Body of pancreas (tissue), 4 donors: ENCODE measurements at regions not wholly inside any gene's neighbourhood (a gene's known extent, or its start where the extent isn't known, plus 50 kb on each side); places are given as distances from the start of the nearest gene placed in this dataset.

Source experiments
- ATAC-seq: fragments of 150-250 bp; one replicate; pipeline ENCODE4 v1.9.1; 2016
- DNase-seq, 4 donors: peaks; one replicate each; pipeline ENCODE4 v3.0.0-alpha.2; 2019
- H3K27ac ChIP-seq, 4 donors: fragments of 200-600 bp; sonication (generic); 1 replicate in 3 of 4; 2 replicates in 1 of 4; pipeline versions ENCODE4 v1.5.1 to v1.6.1; 2016 to 2019; ENCODE audit warnings: mild to moderate bottlenecking in 1 of 4, mixed read lengths in 1 of 4, moderate library complexity in 1 of 4
- H3K27me3 ChIP-seq, 2 donors: fragments of 200-600 bp; sonication (generic); one replicate each; pipeline ENCODE4 v1.6.0; 2016; ENCODE audit warnings: mild to moderate bottlenecking in 1 of 2
- H3K36me3 ChIP-seq, 2 donors: fragments of 200-600 bp; sonication (generic); replicated peaks in 1 of 2; 2 replicates each; pipeline ENCODE4 v1.5.1; 2016; ENCODE audit warnings: low read depth in 2 of 2; ENCODE audit not compliant: insufficient read depth in 1 of 2
- H3K4me1 ChIP-seq: fragments of 200-600 bp; sonication (generic); one replicate; pipeline ENCODE4 v1.6.0; 2016
- H3K4me3 ChIP-seq, 2 donors: fragments of 200-600 bp; sonication (generic); 1 replicate in 1 of 2; 2 replicates in 1 of 2; pipeline ENCODE4 v1.5.1; 2016 to 2019
- H3K9me3 ChIP-seq, 3 donors: fragments of 200-600 bp; sonication (generic); 1 replicate in 2 of 3; 2 replicates in 1 of 3; pipeline ENCODE4 v1.5.1; 2016
- POLR2A ChIP-seq, 3 donors: fragments of 450-650 bp; IDR thresholded peaks; one replicate each; pipeline ENCODE4 v1.6.1; 2016; ENCODE audit warnings: antibody characterized with exemption in 3 of 3, mild to moderate bottlenecking in 2 of 3
- WGBS, 2 donors: methylation state at CpG; one replicate each; pipeline ENCODE4 v1.1.5; 2017; 5-methylcytosine and 5-hydroxymethylcytosine counted together
- intact Hi-C: fragments of 100-400 bp; cut with DNase I; formaldehyde crosslinking; loops from one replicate; pipeline ENCODE4 v1.15.1; 2023
- TF ChIP-seq, protein P1 (sequence below), 7 experiments: fragments of 450-650 bp in 4 of 7; fragments of 200-600 bp in 3 of 7; sonication (generic) in 3 of 7; IDR thresholded peaks; one replicate each; pipeline ENCODE4 v1.5.1; 2016 to 2019; ENCODE audit warnings: antibody characterized with exemption in 7 of 7

GRCh38 chr3:117160176-117160575 lies 450.6 kb downstream of the TUSC7 start:
- Histone ChIP-seq H3K9me3 (no peaks in the 10 kb centered on the region), H3K36me3 (no peaks in the 10 kb centered on the region), H3K27ac (no peak overlapping the region), H3K27me3 (no peaks in the 10 kb centered on the region), H3K4me1 (no peaks in the 10 kb centered on the region), H3K4me3 (no peak overlapping the region)
- TF ChIP-seq, protein P1, sequence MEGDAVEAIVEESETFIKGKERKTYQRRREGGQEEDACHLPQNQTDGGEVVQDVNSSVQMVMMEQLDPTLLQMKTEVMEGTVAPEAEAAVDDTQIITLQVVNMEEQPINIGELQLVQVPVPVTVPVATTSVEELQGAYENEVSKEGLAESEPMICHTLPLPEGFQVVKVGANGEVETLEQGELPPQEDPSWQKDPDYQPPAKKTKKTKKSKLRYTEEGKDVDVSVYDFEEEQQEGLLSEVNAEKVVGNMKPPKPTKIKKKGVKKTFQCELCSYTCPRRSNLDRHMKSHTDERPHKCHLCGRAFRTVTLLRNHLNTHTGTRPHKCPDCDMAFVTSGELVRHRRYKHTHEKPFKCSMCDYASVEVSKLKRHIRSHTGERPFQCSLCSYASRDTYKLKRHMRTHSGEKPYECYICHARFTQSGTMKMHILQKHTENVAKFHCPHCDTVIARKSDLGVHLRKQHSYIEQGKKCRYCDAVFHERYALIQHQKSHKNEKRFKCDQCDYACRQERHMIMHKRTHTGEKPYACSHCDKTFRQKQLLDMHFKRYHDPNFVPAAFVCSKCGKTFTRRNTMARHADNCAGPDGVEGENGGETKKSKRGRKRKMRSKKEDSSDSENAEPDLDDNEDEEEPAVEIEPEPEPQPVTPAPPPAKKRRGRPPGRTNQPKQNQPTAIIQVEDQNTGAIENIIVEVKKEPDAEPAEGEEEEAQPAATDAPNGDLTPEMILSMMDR (IDR thresholded peaks at IDR 0.05): no peak
- no peak for TF ChIP-seq POLR2A (IDR thresholded peaks at IDR 0.05)
- intact Hi-C loops: no loop called here
- 54 to 71% methylated on average over 3 of the region's 3 CpGs for WGBS, 2 donors
- ATAC-seq: no peak
- no peak for DNase-seq

DNA sequence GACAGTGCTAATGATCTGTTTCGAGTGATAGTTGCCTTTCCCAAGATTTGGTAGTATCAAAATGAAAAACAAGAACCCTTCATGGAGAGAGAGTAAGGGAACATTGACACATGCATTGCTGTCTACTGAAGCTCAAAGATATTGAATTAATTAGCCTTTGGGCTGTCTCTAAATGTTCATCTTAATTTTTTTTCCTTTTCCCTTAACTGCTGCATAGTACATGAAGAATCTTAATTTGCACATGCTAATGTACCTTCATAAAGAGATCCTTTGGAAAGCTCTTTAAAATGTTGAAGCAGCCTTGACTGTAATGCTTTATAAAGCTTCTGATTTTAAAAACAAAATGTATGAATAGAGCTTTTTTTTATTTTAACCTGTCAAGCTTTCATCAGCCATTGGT lies 452.2 kb downstream of the TUSC7 start:
- ATAC-seq (no peak), DNase-seq (no peak)
- Histone ChIP-seq H3K9me3 (no peaks in the 10 kb centered on the region), H3K36me3 (no peaks in the 10 kb centered on the region), H3K27ac (no peak overlapping the region), H3K4me1 (no peaks in the 10 kb centered on the region), H3K27me3 (no peaks in the 10 kb centered on the region), H3K4me3 (no peak overlapping the region)
- TF ChIP-seq, protein P1 (IDR thresholded peaks at IDR 0.05): no peak
- TF ChIP-seq POLR2A (IDR thresholded peaks at IDR 0.05): no peak
- intact Hi-C loops: no loop called here
- 42 to 96% methylated on average over 1 of the region's 1 CpG for WGBS, 2 donors

DNA sequence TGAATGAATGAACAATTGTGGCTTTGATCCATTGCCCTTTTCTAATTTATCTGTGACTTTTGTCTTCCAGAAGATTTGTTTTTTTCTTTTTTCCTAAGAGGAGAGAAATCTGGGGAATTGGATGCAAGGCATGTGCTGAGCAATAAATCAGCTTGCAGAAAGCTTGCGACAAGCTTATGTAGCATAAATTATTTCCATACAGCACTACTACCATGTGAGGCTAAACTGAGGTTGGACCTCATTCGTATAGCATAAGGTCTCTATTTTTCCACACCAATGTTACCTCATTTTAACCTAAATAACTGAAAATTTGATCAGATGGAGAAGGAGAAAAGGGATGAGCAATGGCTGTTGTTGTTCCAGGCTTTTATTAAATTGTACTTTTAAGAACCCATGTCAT lies 455.6 kb downstream of the TUSC7 start:
- WGBS, 2 donors: 76 to 85% methylated on average over 2 of the region's 2 CpGs
- Histone ChIP-seq H3K27ac (no peak overlapping the region), H3K4me1 (no peaks in the 10 kb centered on the region), H3K27me3 (no peaks in the 10 kb centered on the region), H3K9me3 (no peaks in the 10 kb centered on the region), H3K4me3 (no peak overlapping the region), H3K36me3 (no peaks in the 10 kb centered on the region)
- DNase-seq (no peak), ATAC-seq (no peak)
- TF ChIP-seq, protein P1 (IDR thresholded peaks at IDR 0.05): no peak
- TF ChIP-seq POLR2A (IDR thresholded peaks at IDR 0.05): no peak
- intact Hi-C loops: no loop called here

DNA sequence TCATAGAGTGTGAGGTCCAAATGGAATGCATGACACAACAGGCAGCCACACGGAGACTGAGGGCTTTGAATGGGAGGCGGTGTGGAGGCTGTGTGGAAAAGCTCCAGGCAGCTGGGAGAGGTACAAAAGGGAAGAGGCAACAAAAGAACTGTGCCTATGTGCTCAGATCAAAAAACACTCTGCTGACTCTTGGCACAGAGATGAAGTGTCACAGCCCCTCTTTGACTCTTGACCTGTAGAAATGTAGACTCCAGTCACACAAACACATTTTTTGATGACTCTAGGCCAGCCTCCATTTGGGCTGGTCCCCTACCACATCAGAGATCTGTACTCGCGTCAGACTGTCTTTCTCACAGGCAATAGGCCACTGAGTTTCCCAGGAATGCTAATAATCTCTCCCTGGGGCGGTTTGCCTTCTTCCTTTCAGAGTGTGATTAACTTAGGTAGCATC lies 456.0 kb downstream of the TUSC7 start:
- Histone ChIP-seq H3K4me1 (no peaks in the 10 kb centered on the region), H3K27me3 (no peaks in the 10 kb centered on the region), H3K9me3 (no peaks in the 10 kb centered on the region), H3K36me3 (no peaks in the 10 kb centered on the region), H3K27ac (no peak overlapping the region), H3K4me3 (no peak overlapping the region)
- no peak for DNase-seq
- WGBS, 2 donors: 74 to 75% methylated on average over 5 of the region's 5 CpGs
- no peak for TF ChIP-seq POLR2A (IDR thresholded peaks at IDR 0.05)
- TF ChIP-seq, protein P1 (IDR thresholded peaks at IDR 0.05): no peak
- intact Hi-C loops: no loop called here
- no peak for ATAC-seq

DNA sequence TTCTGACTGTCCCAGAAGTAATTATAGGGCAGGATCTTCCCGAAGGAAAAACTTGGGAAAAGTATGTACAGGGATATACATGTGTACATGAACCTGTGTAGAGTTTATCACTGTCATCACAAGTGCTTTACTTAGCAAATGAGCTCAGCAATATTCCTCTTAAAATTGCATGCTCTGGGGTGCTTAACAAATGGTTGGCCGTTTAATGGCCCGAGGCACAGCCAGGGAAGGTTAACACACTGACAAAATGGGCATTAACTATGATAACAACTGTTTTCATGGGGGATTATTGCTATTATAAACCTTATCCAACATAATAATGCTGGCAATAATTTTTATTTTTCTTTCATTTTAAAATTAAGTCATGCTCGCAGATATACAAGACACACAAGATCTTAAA lies 459.3 kb downstream of the TUSC7 start:
- Histone ChIP-seq H3K4me1 (no peaks in the 10 kb centered on the region), H3K4me3 (no peak overlapping the region), H3K27ac (no peak overlapping the region), H3K27me3 (no peaks in the 10 kb centered on the region), H3K36me3 (no peaks in the 10 kb centered on the region), H3K9me3 (no peaks in the 10 kb centered on the region)
- intact Hi-C loops: no loop called here
- no peak for ATAC-seq
- DNase-seq: no peak
- WGBS, 2 donors: 65 to 82% methylated on average over 4 of the region's 4 CpGs
- TF ChIP-seq POLR2A (IDR thresholded peaks at IDR 0.05): no peak
- TF ChIP-seq, protein P1 (IDR thresholded peaks at IDR 0.05): no peak
